K562 (cell line): ENCODE measurements at regions not wholly inside any gene's neighbourhood (a gene's known extent, or its start where the extent isn't known, plus 50 kb on each side); places are given as distances from the start of the nearest gene placed in this dataset.

Experiments used
- CTCF ChIP-seq, 3 experiments: IDR thresholded peaks in 2 of 3; conservative IDR thresholded peaks in 1 of 3; 2 replicates each; pipeline ENCODE4 v1.5.1; 2011 to 2012; ENCODE audit warnings: low read length in 3 of 3, mild to moderate bottlenecking in 3 of 3, control low read depth in 2 of 3, improper control_type of control experiment in 1 of 3, inconsistent platforms in 1 of 3, low read depth in 1 of 3, mixed read lengths in 1 of 3, moderate library complexity in 1 of 3; ENCODE audit not compliant: insufficient read depth in 2 of 3
- HDAC1 ChIP-seq, 2 experiments: fragments of 450-650 bp; IDR thresholded peaks; 2 replicates each; pipeline ENCODE4 v1.6.1; 2016 to 2017; ENCODE audit warnings: inconsistent platforms in 1 of 2, mild to moderate bottlenecking in 1 of 2, moderate library complexity in 1 of 2
- USF1 ChIP-seq: sonication (generic); formaldehyde crosslinking; IDR thresholded peaks from 2 replicates; pipeline ENCODE4 v1.9.0; 2022; ENCODE audit warnings: mild to moderate bottlenecking, missing genetic modification reagents
- ZFP36 ChIP-seq: fragments of 150-350 bp; IDR thresholded peaks from 2 replicates; pipeline ENCODE4 v1.6.1; 2018; ENCODE audit warnings: low read length, low read depth; ENCODE audit not compliant: partially characterized antibody

DNA sequence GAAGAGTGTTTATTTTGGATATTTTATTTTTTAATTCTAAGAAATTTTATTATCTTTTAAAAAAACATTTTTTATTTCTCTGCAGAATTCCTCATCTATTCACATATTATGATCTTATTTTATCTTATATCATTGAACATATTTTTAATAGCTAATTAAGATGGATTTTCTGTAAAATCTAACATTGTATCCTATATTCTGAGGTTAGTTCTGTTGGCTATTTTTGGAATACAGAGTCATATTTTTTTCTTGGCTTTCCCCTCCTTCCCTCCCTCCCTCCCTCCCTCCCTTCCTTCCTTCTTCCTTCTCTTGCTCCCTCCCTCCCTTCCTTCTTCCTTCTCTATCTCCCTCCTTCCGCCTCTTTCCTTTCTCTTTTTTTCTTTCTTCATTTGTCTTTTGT lies 2326.6 kb upstream of the RAG2 start:
- TF ChIP-seq HDAC1 (IDR thresholded peaks at IDR 0.05) (no peak), USF1 (no peak), CTCF (IDR thresholded peaks at IDR 0.05 in 2 of 3, conservative IDR thresholded peaks at IDR 0.05 in 1 of 3; ENCODE audit: insufficient read depth in 2 of 3, low read depth in 1 of 3, low read length in 3 of 3) (no peak), ZFP36 (no peak)
